Head of caudate nucleus (tissue), 42 donors: ENCODE measurements at regions not wholly inside any gene's neighbourhood (a gene's known extent, or its start where the extent isn't known, plus 50 kb on each side); places are given as distances from the start of the nearest gene placed in this dataset.

Experiments
- DNase-seq, 42 donors: peaks; one replicate each; pipeline versions ENCODE4 v3.0.0 to v3.0.0-alpha.2; 2020 to 2021; ENCODE audit warnings: mixed read lengths in 7 of 42
- intact Hi-C: fragments of 100-400 bp; cut with DNase I; formaldehyde crosslinking; loops from one replicate; pipeline ENCODE4 v1.15.0; 2022

DNA sequence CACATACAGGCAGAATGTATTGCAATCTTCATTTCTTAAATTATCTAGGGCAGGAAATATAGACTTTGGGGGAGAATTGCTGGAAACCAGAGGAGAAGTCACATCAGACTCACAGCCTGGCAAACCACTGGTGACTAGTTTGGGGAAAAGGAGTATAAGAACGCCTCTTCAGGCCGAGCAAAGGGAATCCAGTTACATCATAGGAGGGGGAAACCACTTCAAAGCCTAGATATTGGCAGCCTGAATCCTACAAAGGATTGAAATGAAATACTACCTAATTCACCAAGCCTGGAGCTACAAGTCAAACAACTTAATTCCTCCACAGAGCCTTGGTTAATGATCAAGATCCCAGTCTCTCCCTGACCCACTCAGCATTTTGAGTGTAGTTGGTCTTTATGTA lies 121.7 kb downstream of the SLC30A10 start:
- intact Hi-C loops = no loop called here
- no peak for DNase-seq

DNA sequence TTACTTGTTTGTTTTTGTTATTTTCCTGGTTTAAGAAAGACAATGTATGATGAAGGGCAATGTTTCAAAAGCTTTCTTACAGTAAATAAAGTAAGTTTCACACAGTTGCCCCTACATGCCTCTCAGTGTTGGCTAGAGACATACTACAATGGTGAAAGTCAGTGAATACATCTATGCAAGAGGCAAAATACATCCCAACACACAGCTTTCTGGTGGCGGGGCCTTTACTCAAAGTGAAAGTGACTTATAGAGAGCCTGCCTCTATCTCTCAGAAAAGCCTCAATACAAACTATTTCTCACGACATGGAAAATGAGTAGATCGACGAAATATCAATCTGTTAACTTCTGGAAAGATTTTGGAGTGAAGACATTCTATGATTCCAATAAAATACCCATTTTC lies 122.3 kb downstream of the SLC30A10 start:
- intact Hi-C loops = no loop called here

DNA sequence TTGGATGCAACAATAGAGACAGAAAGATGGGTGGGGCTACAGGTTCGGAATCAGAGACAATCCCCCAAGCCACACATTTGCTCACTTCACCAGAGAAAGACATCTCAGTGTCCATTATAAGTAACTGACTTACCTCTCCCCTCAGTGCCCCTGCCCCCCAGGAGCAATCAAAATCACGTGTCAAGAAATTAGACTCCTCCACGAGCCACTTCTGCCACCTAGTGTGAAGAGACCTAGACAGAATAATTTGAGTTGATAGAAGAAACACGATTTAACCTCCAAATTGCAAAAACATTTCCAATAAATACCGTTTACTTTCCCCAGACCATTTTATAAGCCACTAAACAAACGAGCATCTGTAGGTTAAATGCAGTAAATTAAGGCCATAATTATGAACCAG lies 123.2 kb downstream of the SLC30A10 start:
- DNase-seq = no peak
- intact Hi-C loops = no loop called here

More for the DNA sequence above, 122.3 kb downstream of the SLC30A10 start:
- DNase-seq = no peak

DNA sequence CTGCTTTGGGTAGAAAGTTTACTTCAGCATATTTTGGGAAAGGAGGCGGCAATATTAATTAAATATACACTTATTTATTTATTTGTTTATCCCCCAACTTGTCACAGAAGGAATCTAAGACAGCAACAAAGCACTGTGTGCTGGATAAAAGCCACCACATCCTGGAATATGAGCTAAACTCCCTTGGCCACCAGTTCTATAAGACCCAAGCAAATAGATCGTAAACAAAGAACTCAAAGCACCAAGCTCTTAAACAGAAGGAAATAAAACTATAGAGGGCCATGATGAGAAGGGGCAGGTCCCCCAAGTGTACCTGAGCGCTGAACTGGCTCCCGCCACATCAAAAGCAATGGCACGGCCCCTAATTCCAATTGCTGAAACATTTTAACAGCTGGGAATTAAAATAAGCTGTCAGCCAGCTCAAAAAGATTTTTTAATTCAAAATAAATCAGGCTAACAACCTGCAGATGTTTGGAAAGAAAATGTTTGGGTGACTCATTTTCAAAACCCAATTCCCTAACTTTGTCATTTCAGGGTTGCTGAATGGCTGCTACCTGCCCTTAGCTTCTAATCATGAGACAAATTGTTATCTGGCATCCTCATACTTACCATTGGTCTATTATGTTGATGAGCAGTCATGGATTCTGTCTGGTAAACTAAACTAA lies 127.1 kb downstream of the SLC30A10 start:
- intact Hi-C loops = no loop called here
- no peak for DNase-seq

DNA sequence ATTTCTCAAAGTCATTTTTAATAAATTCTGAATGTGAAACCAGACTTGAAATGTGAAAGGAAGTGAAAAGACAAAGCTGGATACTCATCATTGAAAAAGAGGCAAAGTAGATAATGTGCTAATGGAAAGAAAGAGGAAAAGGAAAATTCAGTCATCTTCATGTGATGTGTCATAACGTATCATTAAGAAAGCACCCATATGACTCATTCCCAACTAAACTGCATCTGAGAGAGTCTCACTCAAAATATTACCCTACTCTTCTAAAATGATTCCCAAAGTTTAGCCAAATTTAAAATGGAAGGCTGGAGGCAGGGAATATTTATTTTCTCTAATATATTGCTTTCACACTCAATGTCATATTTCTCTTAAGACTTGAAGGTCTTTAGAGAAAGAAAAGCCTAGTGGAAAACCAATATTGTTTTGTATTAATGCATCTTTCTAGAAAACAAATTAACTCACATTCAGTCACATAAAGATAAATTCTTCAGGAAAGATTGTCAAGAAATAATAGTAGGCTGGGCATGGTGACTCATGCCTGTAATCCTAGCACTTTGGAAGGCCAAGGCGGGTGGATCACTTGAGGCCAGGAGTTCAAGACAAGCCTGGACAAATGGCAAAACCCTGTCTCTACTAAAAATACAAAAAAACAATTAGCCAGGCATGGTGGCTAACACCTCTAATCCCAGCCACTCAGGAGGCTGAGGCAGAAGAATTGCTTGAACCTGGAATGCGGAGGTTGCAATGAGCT lies 129.9 kb downstream of the SLC30A10 start:
- no peak for DNase-seq
- intact Hi-C loops = no loop called here

DNA sequence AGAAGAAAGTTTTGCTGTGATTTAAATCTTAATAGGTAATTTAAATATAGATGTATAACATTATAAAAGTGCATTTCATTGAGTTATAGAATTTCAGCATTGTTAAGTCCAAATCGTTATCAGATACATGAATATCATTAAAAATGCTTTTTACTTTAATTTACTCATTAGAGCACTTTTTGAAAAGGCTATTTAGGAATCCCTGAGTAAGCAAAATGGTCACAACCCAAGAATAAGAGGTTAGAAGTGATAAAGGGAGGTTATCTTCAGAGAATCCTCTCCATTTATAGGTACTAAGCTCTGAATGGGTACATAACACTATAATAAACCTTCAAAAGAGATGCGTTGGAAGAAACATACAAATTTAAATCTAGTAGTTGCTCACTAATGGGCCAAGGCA lies 130.7 kb downstream of the SLC30A10 start:
- intact Hi-C loops = no loop called here
- no peak for DNase-seq

DNA sequence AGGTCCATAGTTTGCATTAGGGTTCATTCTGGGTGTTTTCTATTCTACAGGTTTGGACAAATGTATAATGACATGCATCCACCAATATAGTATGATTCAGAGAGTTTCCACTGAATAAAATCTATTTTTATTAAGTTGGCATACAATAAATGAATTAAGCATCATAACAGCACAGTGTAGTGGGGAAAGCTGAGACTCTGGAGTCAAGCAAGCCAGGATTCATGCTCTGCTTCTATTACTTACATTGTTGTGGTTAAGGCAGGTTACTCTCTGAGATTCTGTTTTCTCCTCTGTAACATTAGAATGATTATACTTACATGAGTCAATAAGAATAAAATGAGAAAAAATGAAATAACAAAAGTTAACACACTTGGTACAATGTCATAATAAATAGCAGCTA lies 131.3 kb downstream of the SLC30A10 start:
- intact Hi-C loops = no loop called here
- DNase-seq = no peak

DNA sequence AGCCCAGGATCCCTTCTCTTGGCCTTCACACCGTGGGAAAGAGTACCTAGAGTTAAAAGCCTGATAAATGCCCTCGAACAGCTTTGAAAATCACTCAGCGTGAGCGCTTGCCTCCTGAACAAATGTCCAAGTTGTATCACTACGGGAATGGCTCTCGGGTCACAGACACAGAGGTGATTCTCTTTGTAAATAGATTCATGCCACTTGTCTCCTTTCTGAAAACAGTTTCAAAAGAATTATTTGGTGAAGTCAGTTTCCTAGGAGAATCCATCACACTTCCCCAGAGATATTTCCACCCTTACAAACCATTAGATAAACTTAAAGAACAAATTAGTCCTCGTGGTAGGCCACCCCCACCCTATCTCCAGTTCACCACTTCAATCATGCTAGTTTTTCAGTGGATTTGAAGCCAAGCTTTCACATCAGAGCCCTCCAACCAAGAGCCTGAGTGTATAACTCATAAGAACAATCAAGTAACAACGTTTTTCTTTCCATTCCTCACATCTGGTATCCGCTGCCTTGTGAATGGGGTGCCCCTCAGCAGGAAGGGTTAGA lies 132.9 kb downstream of the SLC30A10 start:
- DNase-seq = no peak
- intact Hi-C loops = no loop called here

DNA sequence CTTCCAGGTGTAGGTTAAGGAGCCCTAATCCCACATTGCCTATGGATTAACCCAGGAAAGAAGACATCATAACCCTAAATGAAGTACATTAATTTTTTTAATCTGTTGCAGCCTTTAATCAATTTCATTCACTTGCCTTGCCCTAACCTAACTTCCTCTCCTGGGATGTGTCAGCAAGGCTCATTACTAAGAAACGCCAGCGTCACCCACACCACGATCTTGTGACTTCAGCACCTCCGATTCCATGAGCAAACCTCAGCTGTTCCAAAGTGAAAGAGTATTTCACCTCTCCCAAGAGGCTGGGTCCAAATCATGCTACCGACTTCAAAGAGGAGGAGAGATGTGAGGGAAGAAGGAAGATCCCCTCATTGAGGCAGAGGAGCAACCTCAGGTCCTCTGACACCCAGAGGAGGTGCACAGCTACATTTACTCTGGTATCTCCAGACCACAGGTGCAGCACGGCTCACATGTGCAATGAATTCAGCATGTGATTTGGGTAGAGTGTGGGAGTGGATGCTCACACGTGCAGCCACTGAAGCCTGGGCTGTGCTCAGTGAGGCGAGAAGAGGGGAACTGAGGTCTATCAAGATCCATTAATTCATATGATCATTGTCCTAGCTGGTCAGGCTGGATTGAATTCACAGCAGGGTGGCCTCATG lies 134.1 kb downstream of the SLC30A10 start:
- intact Hi-C loops = no loop called here
- no peak for DNase-seq

DNA sequence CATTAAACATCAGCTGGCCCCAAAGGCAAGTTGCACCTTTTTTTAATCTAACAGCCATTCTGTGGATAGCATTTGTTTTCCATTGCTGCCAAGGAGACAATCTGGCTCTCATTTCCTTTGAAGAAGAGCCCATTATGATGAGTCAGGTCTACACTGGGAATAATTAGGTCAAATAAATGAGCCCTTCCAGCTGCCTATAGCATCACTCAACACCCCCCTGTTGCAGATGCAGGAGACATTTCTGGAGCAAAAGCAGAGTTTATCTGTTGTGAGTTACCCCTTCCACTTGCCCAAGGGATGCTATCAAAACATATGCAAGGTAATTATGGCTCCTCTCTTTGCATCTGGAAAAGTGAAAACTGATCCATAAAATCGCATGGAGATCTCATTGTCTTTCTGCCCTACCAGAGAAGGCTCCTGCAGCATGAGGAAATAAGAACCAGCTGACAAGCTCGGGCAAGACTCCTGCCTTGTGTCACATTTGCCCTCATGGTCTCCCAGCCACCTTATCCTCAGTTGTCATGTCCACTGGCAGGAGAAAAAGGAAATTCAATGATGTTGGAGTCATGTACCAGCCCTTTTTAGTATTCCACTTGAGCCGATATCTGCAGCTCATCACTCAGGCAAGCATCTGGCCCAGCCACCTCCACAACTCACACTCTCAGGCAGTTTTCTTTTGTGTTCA lies 135.9 kb downstream of the SLC30A10 start:
- intact Hi-C loops = no loop called here
- DNase-seq = no peak

DNA sequence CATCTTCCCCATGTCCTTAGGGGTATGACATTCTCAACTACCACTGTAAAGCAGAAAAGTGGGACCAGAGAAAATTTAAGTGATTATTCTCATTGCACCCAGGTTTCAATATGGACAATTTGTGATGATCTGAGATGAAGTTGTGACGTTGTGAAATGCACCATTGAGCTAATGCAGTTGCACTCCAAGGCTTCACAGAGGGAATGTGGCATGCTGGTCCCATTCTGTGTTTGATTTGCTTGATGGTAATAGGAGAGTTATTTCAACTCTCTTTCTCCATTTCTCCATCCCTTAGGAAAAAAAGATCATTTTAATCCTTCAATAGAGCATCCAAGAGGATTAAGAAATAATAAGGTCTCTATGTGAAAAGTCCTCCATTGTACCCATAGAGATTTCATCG lies 136.6 kb downstream of the SLC30A10 start:
- intact Hi-C loops = no loop called here
- no peak for DNase-seq

DNA sequence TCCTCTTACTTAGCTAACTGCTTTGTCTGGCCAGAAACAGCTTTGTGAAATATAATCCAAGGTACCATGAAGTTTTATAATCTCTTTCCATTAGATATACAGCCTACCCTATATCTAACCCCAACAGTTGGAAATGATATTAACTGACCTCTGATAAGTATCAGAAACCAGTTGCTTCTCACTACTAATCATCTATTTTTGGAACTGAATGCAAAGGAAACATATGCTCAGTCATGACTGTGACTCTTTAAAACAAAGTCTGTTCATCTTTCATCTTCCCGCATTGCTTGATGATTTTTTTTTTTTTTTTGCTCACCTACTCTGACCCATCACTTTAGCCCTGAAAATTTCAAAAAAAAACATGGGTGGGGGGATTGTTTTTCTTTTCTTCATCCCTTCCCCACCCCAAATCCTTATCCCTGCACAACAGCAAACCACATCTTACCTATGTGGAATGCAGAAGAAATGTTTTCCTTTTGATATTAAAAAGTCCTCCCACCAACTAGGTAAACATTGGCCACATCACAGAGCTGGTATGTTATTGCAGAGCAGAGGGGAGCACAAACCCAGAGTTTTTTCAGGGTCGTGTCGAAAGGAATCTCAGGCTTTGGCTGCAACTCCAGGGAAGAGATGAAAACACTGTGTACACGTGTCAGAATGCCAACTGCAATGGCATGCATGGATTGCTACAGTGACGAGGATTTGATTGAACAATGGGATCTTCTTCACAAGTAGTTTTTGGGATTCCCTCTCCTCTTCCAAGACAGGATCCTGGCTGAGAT lies 137.3 kb downstream of the SLC30A10 start:
- intact Hi-C loops = no loop called here
- no peak for DNase-seq

DNA sequence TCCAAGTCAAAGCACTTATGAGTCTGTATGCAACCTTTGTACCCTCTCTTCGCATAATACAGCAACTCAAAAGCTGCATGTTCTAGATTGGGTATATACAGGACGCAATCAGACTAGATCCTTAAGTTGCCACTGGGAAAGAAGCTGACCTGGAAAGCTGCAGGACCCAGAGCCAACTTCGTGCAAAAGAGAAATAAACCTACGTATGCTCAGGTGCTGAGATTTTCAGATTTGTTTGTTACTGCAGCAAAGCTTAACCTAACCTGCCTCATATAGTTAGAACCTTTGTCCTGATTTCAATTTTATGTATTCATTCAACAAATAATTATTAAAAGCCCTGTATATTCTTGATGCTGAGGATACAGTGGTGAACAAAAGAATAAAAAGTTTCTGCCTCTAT lies 139.7 kb downstream of the SLC30A10 start:
- intact Hi-C loops = no loop called here
- DNase-seq = no peak

DNA sequence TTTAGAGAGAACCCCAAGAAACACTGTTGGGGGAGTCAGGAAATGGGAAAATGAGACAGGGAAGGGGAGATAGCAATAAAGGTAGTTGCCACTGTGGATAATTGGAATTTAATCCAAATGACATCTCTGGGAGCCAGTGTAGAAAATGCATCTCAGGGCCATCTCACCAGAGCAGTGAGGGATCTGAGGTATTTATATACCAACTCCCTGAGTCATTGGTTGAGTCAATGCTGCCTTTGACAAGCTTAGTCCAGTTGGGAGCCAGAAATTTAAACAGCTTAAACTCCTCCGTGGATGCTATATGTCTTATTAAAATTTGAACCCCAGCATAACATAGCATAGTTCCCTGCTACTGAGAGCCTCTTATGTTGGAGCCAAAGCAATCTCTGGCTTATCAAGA lies 140.3 kb downstream of the SLC30A10 start:
- DNase-seq = no peak
- intact Hi-C loops = no loop called here

DNA sequence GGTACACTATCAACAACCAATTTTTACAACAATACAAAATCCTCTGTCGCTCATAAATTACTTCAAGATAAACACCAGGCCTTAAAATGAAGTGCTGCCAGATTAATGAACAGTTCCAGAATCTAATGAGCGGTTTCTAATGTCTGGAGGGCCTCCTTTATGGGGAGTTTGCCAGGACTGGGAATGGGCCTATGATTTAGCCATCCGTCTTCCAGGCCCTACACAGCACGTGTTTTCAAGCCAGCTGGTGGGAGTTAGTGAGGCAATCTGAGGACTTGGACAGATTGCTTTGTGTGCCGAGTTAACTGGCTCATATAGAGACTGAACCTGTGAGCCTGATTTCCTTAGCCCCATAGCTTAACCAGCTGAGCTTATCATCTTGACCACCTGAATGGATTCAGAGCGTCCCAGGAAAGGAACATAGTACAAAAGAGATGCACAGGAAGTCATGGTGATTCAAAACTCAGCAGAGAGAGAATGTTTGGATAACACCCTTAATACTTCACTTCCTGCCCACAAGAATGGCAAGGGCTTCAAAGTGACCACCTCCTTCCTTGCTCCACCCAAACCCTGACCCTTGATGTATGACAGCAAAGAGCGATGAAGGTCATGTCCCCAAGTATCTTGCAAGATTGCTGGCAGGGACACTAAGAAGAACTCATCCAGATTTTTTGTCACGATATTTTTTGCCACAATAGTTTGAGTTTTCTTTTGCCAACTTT lies 143.5 kb downstream of the SLC30A10 start:
- intact Hi-C loops = no loop called here
- DNase-seq = no peak

DNA sequence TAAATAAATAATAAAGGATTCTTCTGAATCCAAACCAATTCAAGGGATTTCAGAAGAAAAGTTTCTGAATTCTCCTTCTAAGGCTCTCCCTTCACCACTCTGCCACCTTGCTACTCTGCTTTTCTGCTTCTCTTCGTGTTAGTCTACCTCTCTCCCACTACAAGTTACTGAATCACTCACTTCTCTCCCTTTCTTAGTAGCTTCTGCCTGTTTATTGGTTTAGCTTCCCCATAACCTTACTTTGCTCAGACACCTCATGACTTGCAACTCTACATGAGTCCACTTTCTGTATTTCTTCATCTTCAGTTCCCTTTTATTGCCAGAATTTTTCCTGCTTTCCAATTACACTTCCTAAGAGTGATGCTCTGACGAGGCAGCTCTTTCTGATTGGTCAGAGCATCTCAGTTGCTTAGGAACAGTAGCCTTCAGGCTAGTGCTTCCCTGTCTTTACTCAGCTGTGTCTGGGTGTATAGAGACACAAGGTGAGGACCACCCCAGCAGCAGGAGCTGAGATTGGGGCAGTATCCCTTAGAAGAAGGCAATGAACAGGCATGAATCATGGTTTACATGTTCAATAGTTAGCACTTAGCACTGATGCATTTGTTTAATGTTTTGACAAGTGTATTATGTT lies 144.6 kb downstream of the SLC30A10 start:
- intact Hi-C loops = no loop called here

DNA sequence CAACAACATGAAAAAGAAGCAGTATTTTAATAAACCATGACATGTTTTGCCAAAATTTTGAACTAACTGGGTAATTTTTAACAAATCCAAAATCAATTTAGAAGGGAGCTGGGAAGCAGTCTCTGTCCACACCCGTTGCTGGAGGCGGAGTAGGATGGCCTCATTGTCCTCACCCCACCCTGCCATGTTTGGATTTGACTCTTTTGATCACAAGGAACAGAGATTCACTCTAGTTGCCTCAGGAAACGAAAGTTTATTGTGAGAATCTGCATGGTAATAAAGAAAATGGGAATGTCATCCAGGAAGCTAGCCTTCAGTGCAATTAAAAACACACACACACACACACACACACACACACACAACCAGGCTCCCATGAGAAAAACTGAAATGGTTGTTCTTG lies 145.4 kb downstream of the SLC30A10 start:
- intact Hi-C loops = no loop called here
- DNase-seq = no peak

More for the DNA sequence above, 144.6 kb downstream of the SLC30A10 start:
- DNase-seq = no peak

DNA sequence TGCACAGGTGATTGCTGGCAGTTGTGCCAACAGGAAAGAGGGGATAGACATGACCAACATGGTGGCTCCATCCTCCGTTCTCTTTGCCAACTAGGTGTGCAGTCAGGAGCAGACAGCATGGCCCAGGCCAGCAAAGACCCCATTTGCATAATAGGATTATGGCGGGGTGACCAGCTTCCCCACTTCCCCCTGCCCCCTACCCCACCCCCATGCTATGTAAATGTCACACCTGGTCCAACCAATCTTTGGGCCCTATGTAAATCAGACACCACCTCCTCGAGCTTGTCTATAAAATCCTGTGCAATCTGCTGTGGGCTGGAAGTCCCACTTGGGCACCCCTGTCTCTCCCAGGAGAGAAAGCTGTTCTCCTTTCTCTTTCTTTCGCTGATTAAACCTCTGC lies 146.0 kb downstream of the SLC30A10 start:
- DNase-seq = no peak
- intact Hi-C loops = no loop called here
